ENCODE measurements at regions not wholly inside any gene's neighbourhood (a gene's known extent, or its start where the extent isn't known, plus 50 kb on each side); places are given as distances from the start of the nearest gene placed in this dataset.

- no peak overlapping the region for H3K27ac ChIP-seq (ENCODE audit: extremely low read length, insufficient read depth, low read length)
- H3K79me2 ChIP-seq (ENCODE audit: insufficient read depth, low read length): no peaks in the 10 kb centered on the region
- no peaks in the 10 kb centered on the region for H3K9me3 ChIP-seq (ENCODE audit: low read length)
- WGBS (ENCODE audit: low lambda C conversion rate): 8% methylated on average over 8 of the region's 9 CpGs
- CTCF ChIA-PET (ENCODE audit: low intra/inter-chr PET ratio, low total read pairs): no interaction called here
- no peaks in the 10 kb centered on the region for H3K36me3 ChIP-seq (replicated peaks in 1 of 2; ENCODE audit: control insufficient read depth in 1 of 2, insufficient read depth in 2 of 2, low read length in 2 of 2)
- intact Hi-C loops (cut with micrococcal nuclease; ENCODE audit: unreplicated experiment): no loop called here
- no peak for DNase-seq (ENCODE audit: low spot score)
- no peak for ATAC-seq
- H3K9ac ChIP-seq (ENCODE audit: insufficient read depth, low read depth, low read length): no peak overlapping the region
- no peak overlapping the region for H3K4me3 ChIP-seq (replicated peaks in 1 of 3; ENCODE audit: insufficient read depth in 1 of 3, low read depth in 2 of 3, low read length in 3 of 3)
- in situ Hi-C loops (cut with HindIII; ENCODE audit: extremely low pct_ligation_motif_present, low pct_unique_long_range_greater_than_20kb): no loop called here
- no TSS peak for BruUV-seq (replicated peaks)
- no peak overlapping the region for H2AFZ ChIP-seq (ENCODE audit: low read length)
- no peaks in the 10 kb centered on the region for H4K20me1 ChIP-seq (ENCODE audit: insufficient read depth, low read length)
- no peak overlapping the region for H3K4me2 ChIP-seq (ENCODE audit: low read depth, low read length)
- POLR2A ChIA-PET: no interaction called here
- no peak for FAIRE-seq
- H3K27me3 ChIP-seq (ENCODE audit: control insufficient read depth in 1 of 2, insufficient read depth in 2 of 2, low read length in 2 of 2): no peaks in the 10 kb centered on the region; a peak in 2 of 5 replicates
- H3K4me1 ChIP-seq (ENCODE audit: insufficient read depth, low read length): no peaks in the 10 kb centered on the region
- TF ChIP-seq ZNF446 (CRISPR knock-in tag; IDR thresholded peaks at IDR 0.05) (no peak), POGZ (CRISPR knock-in tag; IDR thresholded peaks at IDR 0.05) (no peak), ZNF501 (CRISPR knock-in tag; IDR thresholded peaks at IDR 0.05) (no peak), ZNF205 (CRISPR knock-in tag; IDR thresholded peaks at IDR 0.05) (no peak), SRSF4 (IDR thresholded peaks at IDR 0.05; ENCODE audit: low read depth, low read length, poor library complexity, severe bottlenecking) (no peak), PCBP2 (optimal IDR thresholded peaks at IDR 0.05; ENCODE audit: low read depth, low read length, poor library complexity, severe bottlenecking) (no peak), ZSCAN5A (CRISPR knock-in tag; IDR thresholded peaks at IDR 0.05; ENCODE audit: borderline replicate concordance) (no peak), AHR (CRISPR knock-in tag; IDR thresholded peaks at IDR 0.05) (no peak), GLI4 (CRISPR knock-in tag; IDR thresholded peaks at IDR 0.05; ENCODE audit: borderline replicate concordance) (no peak), POLR2AphosphoS2 (IDR thresholded peaks at IDR 0.05; ENCODE audit: low read depth, low read length) (no peak), SALL2 (CRISPR knock-in tag; IDR thresholded peaks at IDR 0.05) (no peak), DDIT3 (CRISPR knock-in tag; IDR thresholded peaks at IDR 0.05) (no peak), PAF1 (CRISPR knock-in tag; IDR thresholded peaks at IDR 0.05) (no peak)
- TF ChIP-seq, protein P1, sequence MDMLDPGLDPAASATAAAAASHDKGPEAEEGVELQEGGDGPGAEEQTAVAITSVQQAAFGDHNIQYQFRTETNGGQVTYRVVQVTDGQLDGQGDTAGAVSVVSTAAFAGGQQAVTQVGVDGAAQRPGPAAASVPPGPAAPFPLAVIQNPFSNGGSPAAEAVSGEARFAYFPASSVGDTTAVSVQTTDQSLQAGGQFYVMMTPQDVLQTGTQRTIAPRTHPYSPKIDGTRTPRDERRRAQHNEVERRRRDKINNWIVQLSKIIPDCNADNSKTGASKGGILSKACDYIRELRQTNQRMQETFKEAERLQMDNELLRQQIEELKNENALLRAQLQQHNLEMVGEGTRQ (IDR thresholded peaks at IDR 0.05; ENCODE audit: low read depth, low read length): no peak
- TF ChIP-seq, protein P1 (CRISPR knock-in tag; IDR thresholded peaks at IDR 0.05; ENCODE audit: borderline replicate concordance): no peak
Measured at GRCh38 chr22:47472636-47473035, 710.2 kb downstream of the TBC1D22A start.

Data from HepG2 (cell line).